Retinal pigment epithelial cell (primary cell): ENCODE measurements at regions not wholly inside any gene's neighbourhood (a gene's known extent, or its start where the extent isn't known, plus 50 kb on each side); places are given as distances from the start of the nearest gene placed in this dataset.

ENCODE experiments used
- DNase-seq: peaks from one replicate; pipeline ENCODE4 v3.0.0-alpha.2; 2010; ENCODE audit warnings: low read depth
- H3K4me3 ChIP-seq: 2 replicates; pipeline ENCODE4 v1.5.1; 2011; ENCODE audit warnings: mild to moderate bottlenecking, low read length, control low read depth, moderate library complexity
- TF ChIP-seq, protein P1 (sequence below): conservative IDR thresholded peaks from 2 replicates; pipeline ENCODE4 v1.5.1; 2011; ENCODE audit warnings: low read depth, low read length, control low read depth, inconsistent platforms

DNA sequence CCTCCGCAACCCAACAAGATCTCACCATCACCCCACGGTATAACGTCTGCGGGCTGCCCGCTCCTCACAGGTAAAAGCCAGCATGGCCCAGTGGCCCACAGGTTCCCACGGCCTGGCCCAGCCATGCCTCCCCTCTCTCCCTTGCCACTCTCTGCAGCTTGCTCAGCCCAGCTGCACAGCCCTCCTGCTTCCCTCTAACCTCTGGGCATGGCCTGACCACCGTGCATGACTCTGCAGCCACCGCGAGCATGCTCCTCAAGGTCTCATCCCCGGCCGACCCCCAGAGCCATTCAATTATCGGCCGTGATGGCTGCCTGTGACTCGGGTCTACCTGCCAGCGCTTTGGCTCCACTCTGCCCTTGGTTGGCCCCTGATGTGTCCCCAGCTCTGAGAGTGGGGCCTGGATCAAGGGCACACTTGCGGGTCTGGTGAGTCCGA lies 185.5 kb downstream of the CTTN start:
- TF ChIP-seq, protein P1, sequence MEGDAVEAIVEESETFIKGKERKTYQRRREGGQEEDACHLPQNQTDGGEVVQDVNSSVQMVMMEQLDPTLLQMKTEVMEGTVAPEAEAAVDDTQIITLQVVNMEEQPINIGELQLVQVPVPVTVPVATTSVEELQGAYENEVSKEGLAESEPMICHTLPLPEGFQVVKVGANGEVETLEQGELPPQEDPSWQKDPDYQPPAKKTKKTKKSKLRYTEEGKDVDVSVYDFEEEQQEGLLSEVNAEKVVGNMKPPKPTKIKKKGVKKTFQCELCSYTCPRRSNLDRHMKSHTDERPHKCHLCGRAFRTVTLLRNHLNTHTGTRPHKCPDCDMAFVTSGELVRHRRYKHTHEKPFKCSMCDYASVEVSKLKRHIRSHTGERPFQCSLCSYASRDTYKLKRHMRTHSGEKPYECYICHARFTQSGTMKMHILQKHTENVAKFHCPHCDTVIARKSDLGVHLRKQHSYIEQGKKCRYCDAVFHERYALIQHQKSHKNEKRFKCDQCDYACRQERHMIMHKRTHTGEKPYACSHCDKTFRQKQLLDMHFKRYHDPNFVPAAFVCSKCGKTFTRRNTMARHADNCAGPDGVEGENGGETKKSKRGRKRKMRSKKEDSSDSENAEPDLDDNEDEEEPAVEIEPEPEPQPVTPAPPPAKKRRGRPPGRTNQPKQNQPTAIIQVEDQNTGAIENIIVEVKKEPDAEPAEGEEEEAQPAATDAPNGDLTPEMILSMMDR, result no peak
- H3K4me3 ChIP-seq, result no peak overlapping the region
- DNase-seq, result no peak

DNA sequence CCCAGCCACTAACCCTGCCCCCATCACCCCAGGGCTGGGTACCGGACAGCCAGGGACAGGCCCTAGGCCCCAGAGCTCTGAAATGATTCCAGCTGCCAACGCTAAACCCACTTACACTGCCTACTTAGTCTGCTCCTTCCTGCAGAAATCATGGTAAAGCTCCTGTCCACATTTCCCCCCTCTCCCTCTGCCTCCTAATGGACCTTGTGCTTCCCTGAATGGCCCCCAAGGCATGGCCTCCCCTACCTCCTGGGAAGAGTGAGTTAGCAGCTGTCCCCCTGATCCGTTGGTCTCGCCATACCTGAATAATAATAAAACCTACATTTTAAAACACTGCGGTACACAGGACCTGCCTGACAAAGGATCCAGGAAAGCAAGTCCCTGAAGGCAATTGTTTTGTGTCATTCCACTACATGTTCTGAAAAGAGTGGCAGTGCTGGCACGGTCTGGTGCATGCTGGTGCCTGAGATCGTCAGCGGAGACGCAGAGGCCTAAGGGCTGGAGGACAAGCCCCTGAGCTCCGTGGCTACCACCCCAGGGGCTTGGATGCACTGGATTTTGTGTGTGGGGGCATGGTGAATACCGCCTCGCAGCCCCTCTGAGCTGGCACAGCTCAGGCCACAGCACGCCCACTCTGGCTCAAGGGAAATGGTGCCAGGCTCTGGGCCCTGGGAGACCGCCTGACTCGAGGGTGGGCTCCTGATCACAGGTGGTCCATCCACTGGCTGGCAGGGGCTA lies 186.3 kb downstream of the CTTN start:
- no peak for DNase-seq
- H3K4me3 ChIP-seq, result no peak overlapping the region
- TF ChIP-seq, protein P1, result no peak

DNA sequence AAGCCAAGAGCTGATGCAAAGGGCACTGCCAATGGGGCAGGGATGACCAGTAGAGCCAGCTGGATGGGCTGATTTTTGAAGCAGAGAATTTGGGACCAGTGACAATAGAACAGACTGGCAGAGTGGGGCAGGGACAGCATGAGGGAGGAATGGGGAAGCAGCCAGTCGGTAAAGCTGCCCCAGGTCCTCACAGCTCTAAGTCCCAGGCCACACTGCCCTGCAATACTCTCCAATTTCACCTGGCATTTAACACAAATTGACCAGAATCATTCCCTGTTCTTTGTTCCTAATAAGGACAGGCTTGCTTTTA lies 186.9 kb downstream of the CTTN start:
- TF ChIP-seq, protein P1, result no peak
- H3K4me3 ChIP-seq, result no peak overlapping the region
- DNase-seq, result no peak

DNA sequence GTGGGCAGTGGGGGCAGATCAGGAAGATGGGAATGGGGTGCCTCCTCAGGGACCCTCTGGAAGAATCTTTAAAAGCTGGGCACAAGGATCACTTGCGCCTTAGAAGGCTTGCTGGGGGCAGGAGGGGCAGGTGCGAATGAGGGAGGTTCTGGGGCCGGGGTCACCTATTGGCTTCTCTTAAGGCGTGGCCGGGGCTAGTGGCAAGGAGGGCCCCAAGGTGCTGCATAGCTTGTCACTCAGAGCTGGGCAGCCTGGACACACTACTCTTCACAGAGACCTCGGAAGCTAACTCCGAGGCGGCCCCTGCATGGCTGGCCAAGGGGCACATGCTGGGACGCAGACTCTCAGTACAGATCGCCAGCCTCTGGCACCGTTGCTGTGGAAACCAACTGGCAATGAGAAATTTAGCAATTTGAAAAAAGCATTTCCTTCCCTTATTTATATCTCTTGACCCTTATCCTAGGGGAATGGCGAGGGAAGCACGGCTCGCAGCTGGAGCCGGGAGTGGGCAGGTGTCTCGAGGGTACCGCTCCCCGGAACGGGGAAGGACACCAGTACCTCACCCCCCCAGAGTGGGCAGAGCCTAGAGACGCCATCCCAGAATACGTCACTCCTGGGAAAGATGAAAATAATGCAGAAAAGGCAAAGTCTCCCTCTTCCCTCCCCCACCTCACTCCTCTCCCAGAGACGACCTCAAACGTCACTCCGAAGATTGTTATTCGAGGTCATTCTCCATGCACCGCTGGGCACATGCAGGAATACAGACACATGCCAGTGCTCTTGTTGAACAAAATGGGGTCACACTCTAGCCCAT lies 188.1 kb downstream of the CTTN start:
- DNase-seq, result no peak
- H3K4me3 ChIP-seq, result no peak overlapping the region
- TF ChIP-seq, protein P1, result no peak

DNA sequence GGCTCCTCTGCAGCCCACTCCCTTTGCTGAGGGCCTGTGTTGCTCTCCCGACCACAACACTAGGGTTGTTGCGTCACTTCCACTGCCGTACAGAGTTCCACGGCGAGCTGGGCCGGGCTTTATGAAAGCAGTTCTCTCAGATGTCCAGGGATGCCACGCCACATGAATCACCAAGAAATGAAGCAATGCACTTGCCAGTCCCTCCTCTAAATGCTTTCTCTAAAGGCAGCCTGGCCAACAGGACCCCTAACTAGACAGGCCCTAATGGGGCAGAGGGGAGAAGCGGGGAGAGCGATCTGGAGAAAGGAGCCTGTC lies 188.7 kb downstream of the CTTN start:
- no peak overlapping the region for H3K4me3 ChIP-seq
- no peak for DNase-seq
- TF ChIP-seq, protein P1, result no peak

DNA sequence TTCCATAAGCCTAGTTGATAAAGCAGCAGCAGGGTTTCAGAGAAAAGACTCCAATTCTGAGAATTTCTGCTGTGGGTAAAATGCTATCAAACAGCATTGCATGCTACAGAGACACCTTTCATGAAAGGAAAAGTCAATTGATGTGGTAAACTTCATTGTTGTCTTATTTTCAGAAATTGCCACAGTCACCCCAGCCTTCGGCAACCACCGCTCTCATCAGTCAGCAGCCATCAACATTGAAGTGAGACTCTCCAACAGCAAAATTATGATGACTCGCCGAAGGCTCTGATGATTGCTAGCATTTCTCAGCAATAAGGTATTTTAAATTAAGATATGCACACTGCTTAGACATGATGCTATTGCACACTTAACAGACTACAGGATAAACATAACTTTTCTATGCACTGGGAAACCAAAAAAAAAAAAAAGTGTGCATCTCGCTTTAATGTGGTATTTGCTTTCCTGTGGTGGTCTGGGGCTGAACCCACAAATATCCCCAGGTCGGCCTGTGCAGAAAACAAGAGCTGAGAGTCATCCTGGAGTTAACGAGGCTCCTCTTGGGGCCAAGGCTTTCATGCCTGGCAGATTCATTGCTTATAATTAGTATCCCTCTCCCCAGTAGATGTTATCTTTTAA lies 192.1 kb downstream of the CTTN start:
- no peak overlapping the region for H3K4me3 ChIP-seq
- no peak for DNase-seq
- TF ChIP-seq, protein P1, result no peak
